ENCODE measurements at regions not wholly inside any gene's neighbourhood (a gene's known extent, or its start where the extent isn't known, plus 50 kb on each side); places are given as distances from the start of the nearest gene placed in this dataset.
A peak's percentile ranks its signal among the peaks of the same experiment; 100 is the strongest.
"Not testable (repeated sequence)": the region's sequence is repeated elsewhere in the genome, so short reads cannot be mapped to it uniquely, and the experiment has no call there.

- peak; percentile 98 to 99 for DNase-seq (ENCODE audit: low read depth in 1 of 2, low spot score in 1 of 2)
These were observed 131.1 kb upstream of the ALDH3B2 start for GRCh38 chr11:67805253-67806126.

- not testable (repeated sequence) for DNase-seq (ENCODE audit: low read depth in 1 of 2, low spot score in 1 of 2)
These were observed 130.2 kb upstream of the ALDH3B2 start for GRCh38 chr11:67804435-67805252.

- DNase-seq (ENCODE audit: low read depth in 1 of 2, low spot score in 1 of 2): not testable (repeated sequence)
These were observed 129.1 kb upstream of the ALDH3B2 start for GRCh38 chr11:67803519-67803918.

- DNase-seq (ENCODE audit: low read depth in 1 of 2, low spot score in 1 of 2): not testable (repeated sequence)
These were observed 128.6 kb upstream of the ALDH3B2 start for GRCh38 chr11:67803055-67803454.

GRCh38 chr11:67802623-67803022 lies 128.2 kb upstream of the ALDH3B2 start:
- not testable (repeated sequence) for DNase-seq (ENCODE audit: low read depth in 1 of 2, low spot score in 1 of 2)

GRCh38 chr11:67801397-67801796 lies 127.0 kb upstream of the ALDH3B2 start:
- DNase-seq (ENCODE audit: low read depth in 1 of 2, low spot score in 1 of 2): not testable (repeated sequence)

- DNase-seq (ENCODE audit: low read depth in 1 of 2, low spot score in 1 of 2): not testable (repeated sequence)
These were observed 126.2 kb upstream of the ALDH3B2 start for GRCh38 chr11:67800591-67800990.

- not testable (repeated sequence) for DNase-seq (ENCODE audit: low read depth in 1 of 2, low spot score in 1 of 2)
These were observed 125.4 kb upstream of the ALDH3B2 start for GRCh38 chr11:67799808-67800207.

- not testable (repeated sequence) for DNase-seq (ENCODE audit: low read depth in 1 of 2, low spot score in 1 of 2)
These were observed 123.5 kb upstream of the ALDH3B2 start for GRCh38 chr11:67797726-67798521.

- no peak for DNase-seq (ENCODE audit: low read depth in 1 of 2, low spot score in 1 of 2)
These were observed 121.3 kb upstream of the ALDH3B2 start for GRCh38 chr11:67795746-67796145.

GRCh38 chr11:67793750-67794149 lies 119.3 kb upstream of the ALDH3B2 start:
- DNase-seq (ENCODE audit: low read depth in 1 of 2, low spot score in 1 of 2): not testable (repeated sequence)

GRCh38 chr11:67792273-67792990 lies 118.0 kb upstream of the ALDH3B2 start:
- DNase-seq (ENCODE audit: low read depth in 1 of 2, low spot score in 1 of 2): peak; percentile 9 to 20

GRCh38 chr11:67791598-67792170 lies 117.3 kb upstream of the ALDH3B2 start:
- not testable (repeated sequence) for DNase-seq (ENCODE audit: low read depth in 1 of 2, low spot score in 1 of 2)

- not testable (repeated sequence) for DNase-seq (ENCODE audit: low read depth in 1 of 2, low spot score in 1 of 2)
These were observed 113.9 kb upstream of the ALDH3B2 start for GRCh38 chr11:67788341-67788695.

- DNase-seq (ENCODE audit: low read depth in 1 of 2, low spot score in 1 of 2): not testable (repeated sequence)
These were observed 113.4 kb upstream of the ALDH3B2 start for GRCh38 chr11:67787681-67788340.

GRCh38 chr11:67781967-67782366 lies 107.5 kb upstream of the ALDH3B2 start:
- not testable (repeated sequence) for DNase-seq (ENCODE audit: low read depth in 1 of 2, low spot score in 1 of 2)

GRCh38 chr11:67781506-67781905 lies 107.1 kb upstream of the ALDH3B2 start:
- DNase-seq (ENCODE audit: low read depth in 1 of 2, low spot score in 1 of 2): not testable (repeated sequence)

- DNase-seq (ENCODE audit: low read depth in 1 of 2, low spot score in 1 of 2): no peak
These were observed 105.6 kb upstream of the ALDH3B2 start for GRCh38 chr11:67780056-67780455.

GRCh38 chr11:67779189-67779875 lies 104.9 kb upstream of the ALDH3B2 start:
- DNase-seq (ENCODE audit: low read depth in 1 of 2, low spot score in 1 of 2): not testable (repeated sequence)

Measured in stimulated activated CD4-positive, alpha-beta T cell treated with anti-CD3 and anti-CD28 coated beads, Interleukin-15, amount 100 ng/mL, for 1 hour (primary cell).